SK-N-MC (cell line): ENCODE measurements at regions not wholly inside any gene's neighbourhood (a gene's known extent, or its start where the extent isn't known, plus 50 kb on each side); places are given as distances from the start of the nearest gene placed in this dataset.

Experiments
- EZH2 ChIP-seq: fragments of 200-600 bp; sonication (generic); IDR thresholded peaks from one replicate; pipeline ENCODE4 v1.6.1; 2017; ENCODE audit warnings: antibody characterized with exemption
- POLR2AphosphoS5 ChIP-seq: IDR thresholded peaks from 2 replicates; pipeline ENCODE4 v1.6.1; 2012; ENCODE audit warnings: mild to moderate bottlenecking, low read depth, low read length, borderline replicate concordance

- TF ChIP-seq POLR2AphosphoS5, result no peak
- TF ChIP-seq EZH2, result no peak
Observed at GRCh38 chr16:86090461-86091170, 191.7 kb downstream of the IRF8 start.
